Mucosa of descending colon (tissue), 3 donors: ENCODE measurements at regions not wholly inside any gene's neighbourhood (a gene's known extent, or its start where the extent isn't known, plus 50 kb on each side); places are given as distances from the start of the nearest gene placed in this dataset.

ENCODE experiments used
- ATAC-seq: fragments of 200-7000 bp; cut with Tn5 transposase; one replicate; pipeline ENCODE4 v1.9.1; 2020; ENCODE audit warnings: mild to moderate bottlenecking, moderate library complexity
- DNase-seq, 3 donors: peaks; one replicate each; pipeline ENCODE4 v3.0.0-alpha.2; 2020
- H3K36me3 ChIP-seq: fragments of 200-600 bp; one replicate; pipeline ENCODE4 v1.8.0; 2021; ENCODE audit warnings: low read depth, mild to moderate bottlenecking
- H3K4me1 ChIP-seq: fragments of 200-600 bp; one replicate; pipeline ENCODE4 v1.8.0; 2021; ENCODE audit warnings: low read depth, mild to moderate bottlenecking
- H3K4me3 ChIP-seq: fragments of 200-600 bp; one replicate; pipeline ENCODE4 v1.8.0; 2021; ENCODE audit warnings: mild to moderate bottlenecking
- H3K9me3 ChIP-seq: fragments of 200-600 bp; one replicate; pipeline ENCODE4 v1.8.0; 2021; ENCODE audit warnings: mild to moderate bottlenecking
- CTCF ChIP-seq: fragments of 200-600 bp; IDR thresholded peaks from one replicate; pipeline ENCODE4 v1.8.0; 2022; ENCODE audit warnings: antibody characterized with exemption, mild to moderate bottlenecking
- intact Hi-C, 2 donors: fragments of 100-400 bp; cut with DNase I in 1 of 2; cut with micrococcal nuclease in 1 of 2; formaldehyde crosslinking; loops; one replicate each; pipeline versions ENCODE4 v1.11.0 to v1.11.1; 2022; cut with DNase I, micrococcal nuclease
- donor health status: DM: no; HTN: no; CAD: no; lungs with moderate emphysema.
- donor health status: DM: no; HTN: no; CAD: no.
- donor health status: DM: no; HTN: yes; CAD: no.

- Histone ChIP-seq H3K4me3 (no peak overlapping the region), H3K9me3 (no peaks in the 10 kb centered on the region), H3K36me3 (no peaks in the 10 kb centered on the region), H3K4me1 (no peaks in the 10 kb centered on the region)
- TF ChIP-seq CTCF = no peak
- intact Hi-C loops = no loop called here
- ATAC-seq = no peak
- no peak for DNase-seq
Measured at GRCh38 chr2:217077831-217078407, 218.1 kb upstream of the TNP1 start.

GRCh38 chr2:217076657-217077232, 216.9 kb upstream of the TNP1 start:
- DNase-seq (no peak), ATAC-seq (no peak)
- TF ChIP-seq CTCF = no peak
- Histone ChIP-seq H3K4me1 (no peaks in the 10 kb centered on the region), H3K9me3 (no peaks in the 10 kb centered on the region), H3K36me3 (no peaks in the 10 kb centered on the region), H3K4me3 (no peak overlapping the region)
- intact Hi-C loops = no loop called here

GRCh38 chr2:217076058-217076435, 216.2 kb upstream of the TNP1 start:
- H3K9me3 ChIP-seq = no peaks in the 10 kb centered on the region
- DNase-seq = no peak
- no peak overlapping the region for H3K4me3 ChIP-seq
- H3K4me1 ChIP-seq = no peaks in the 10 kb centered on the region
- no peak for ATAC-seq
- TF ChIP-seq CTCF = no peak
- H3K36me3 ChIP-seq = no peaks in the 10 kb centered on the region
- intact Hi-C loops = no loop called here

GRCh38 chr2:217075268-217076057, 215.6 kb upstream of the TNP1 start:
- intact Hi-C loops = no loop called here
- DNase-seq = no peak
- Histone ChIP-seq H3K36me3 (no peaks in the 10 kb centered on the region), H3K4me3 (no peak overlapping the region), H3K4me1 (no peaks in the 10 kb centered on the region), H3K9me3 (no peaks in the 10 kb centered on the region)
- ATAC-seq = no peak
- no peak for TF ChIP-seq CTCF

GRCh38 chr2:217074576-217075255, 214.9 kb upstream of the TNP1 start:
- DNase-seq (no peak), ATAC-seq (no peak)
- H3K9me3 ChIP-seq = no peaks in the 10 kb centered on the region
- no peaks in the 10 kb centered on the region for H3K36me3 ChIP-seq
- intact Hi-C loops = no loop called here
- no peak overlapping the region for H3K4me3 ChIP-seq
- H3K4me1 ChIP-seq = no peaks in the 10 kb centered on the region
- TF ChIP-seq CTCF = no peak
